Lung (tissue), 11 donors: ENCODE measurements at regions not wholly inside any gene's neighbourhood (a gene's known extent, or its start where the extent isn't known, plus 50 kb on each side); places are given as distances from the start of the nearest gene placed in this dataset.
"Not testable (repeated sequence)": the region's sequence is repeated elsewhere in the genome, so short reads cannot be mapped to it uniquely, and the experiment has no call there.

Source experiments
- ATAC-seq: fragments of 200-7000 bp; cut with Tn5 transposase; one replicate; pipeline ENCODE4 v1.9.1; 2020; ENCODE audit warnings: moderate number of reproducible peaks; ENCODE audit not compliant: insufficient read depth, low FRiP score
- DNase-seq, 3 donors: peaks; one replicate each; pipeline ENCODE4 v3.0.0-alpha.2; 2013 to 2017
- H3K27ac ChIP-seq, 2 donors: one replicate each; pipeline ENCODE4 v1.5.1; 2013; ENCODE audit warnings: mild to moderate bottlenecking in 2 of 2, moderate library complexity in 2 of 2, control low read depth in 1 of 2, inconsistent platforms in 1 of 2, low read depth in 1 of 2, low read length in 1 of 2
- H3K27me3 ChIP-seq, 3 donors: one replicate each; pipeline ENCODE4 v1.5.1; 2013; ENCODE audit warnings: low read length in 2 of 3; ENCODE audit not compliant: control insufficient read depth in 3 of 3, insufficient read depth in 3 of 3
- H3K36me3 ChIP-seq, 4 donors: one replicate each; pipeline ENCODE4 v1.5.1; 2013; ENCODE audit warnings: low read length in 4 of 4, mild to moderate bottlenecking in 1 of 4, moderate library complexity in 1 of 4; ENCODE audit not compliant: control insufficient read depth in 4 of 4, insufficient read depth in 4 of 4
- H3K4me1 ChIP-seq, 5 donors: one replicate each; pipeline ENCODE4 v1.5.1; 2013; ENCODE audit warnings: low read length in 5 of 5, mild to moderate bottlenecking in 2 of 5, moderate library complexity in 1 of 5; ENCODE audit not compliant: control insufficient read depth in 5 of 5, insufficient read depth in 5 of 5
- H3K4me3 ChIP-seq: one replicate; pipeline ENCODE4 v1.5.1; 2013; ENCODE audit warnings: mild to moderate bottlenecking, control low read depth, moderate library complexity
- H3K9ac ChIP-seq, 2 donors: one replicate each; pipeline ENCODE4 v1.5.1; 2013; ENCODE audit warnings: low read length in 2 of 2, control low read depth in 1 of 2; ENCODE audit not compliant: insufficient read depth in 1 of 2
- H3K9me3 ChIP-seq, 4 donors: one replicate each; pipeline ENCODE4 v1.5.1; 2013; ENCODE audit warnings: low read length in 3 of 4, mild to moderate bottlenecking in 1 of 4, moderate library complexity in 1 of 4; ENCODE audit not compliant: control insufficient read depth in 4 of 4, insufficient read depth in 3 of 4
- WGBS, 2 donors: extraction: QIAGEN DNeasy Blood & Tissue Kit; methylation state at CpG; one replicate each; pipeline ENCODE4 v1.1.7; 2013; 5-methylcytosine and 5-hydroxymethylcytosine counted together
- TF ChIP-seq, protein P1 (sequence below): IDR thresholded peaks from 2 replicates; pipeline ENCODE4 v1.5.1; 2012; ENCODE audit warnings: mild to moderate bottlenecking; ENCODE audit errors: control extremely low read depth, extremely low read depth
- donor health status: control.
- donor health status: control.
- donor health status: Bipolar disorder and iron deficiency.
- donor health status: healthy.
- donor health status: DM: yes; HTN: yes; CAD: no.

GRCh38 chr6:97978855-97979271 is 695.8 kb upstream of the MMS22L start:
- no peaks in the 10 kb centered on the region for H3K4me1 ChIP-seq
- no peak for ATAC-seq

GRCh38 chr6:97979285-97979684 is 696.3 kb upstream of the MMS22L start:
- H3K36me3 ChIP-seq, ATAC-seq, H3K4me1 ChIP-seq, H3K4me3 ChIP-seq, H3K9ac ChIP-seq, DNase-seq, H3K9me3 ChIP-seq, H3K27me3 ChIP-seq, H3K27ac ChIP-seq: not testable (repeated sequence)
- WGBS, 2 donors, result 93 to 96% methylated on average over 16 of the region's 16 CpGs

More at GRCh38 chr6:97978855-97979271, 695.8 kb upstream of the MMS22L start:
- no peak overlapping the region for H3K4me3 ChIP-seq
- no peak overlapping the region for H3K27ac ChIP-seq
- no peaks in the 10 kb centered on the region for H3K36me3 ChIP-seq
- no peaks in the 10 kb centered on the region for H3K9me3 ChIP-seq
- DNase-seq, result no peak
- no peak overlapping the region for H3K9ac ChIP-seq
- WGBS, 2 donors, result 84% methylated on average over 15 of the region's 15 CpGs
- H3K27me3 ChIP-seq, result no peaks in the 10 kb centered on the region
- TF ChIP-seq, protein P1, sequence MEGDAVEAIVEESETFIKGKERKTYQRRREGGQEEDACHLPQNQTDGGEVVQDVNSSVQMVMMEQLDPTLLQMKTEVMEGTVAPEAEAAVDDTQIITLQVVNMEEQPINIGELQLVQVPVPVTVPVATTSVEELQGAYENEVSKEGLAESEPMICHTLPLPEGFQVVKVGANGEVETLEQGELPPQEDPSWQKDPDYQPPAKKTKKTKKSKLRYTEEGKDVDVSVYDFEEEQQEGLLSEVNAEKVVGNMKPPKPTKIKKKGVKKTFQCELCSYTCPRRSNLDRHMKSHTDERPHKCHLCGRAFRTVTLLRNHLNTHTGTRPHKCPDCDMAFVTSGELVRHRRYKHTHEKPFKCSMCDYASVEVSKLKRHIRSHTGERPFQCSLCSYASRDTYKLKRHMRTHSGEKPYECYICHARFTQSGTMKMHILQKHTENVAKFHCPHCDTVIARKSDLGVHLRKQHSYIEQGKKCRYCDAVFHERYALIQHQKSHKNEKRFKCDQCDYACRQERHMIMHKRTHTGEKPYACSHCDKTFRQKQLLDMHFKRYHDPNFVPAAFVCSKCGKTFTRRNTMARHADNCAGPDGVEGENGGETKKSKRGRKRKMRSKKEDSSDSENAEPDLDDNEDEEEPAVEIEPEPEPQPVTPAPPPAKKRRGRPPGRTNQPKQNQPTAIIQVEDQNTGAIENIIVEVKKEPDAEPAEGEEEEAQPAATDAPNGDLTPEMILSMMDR, result no peak

- no peak overlapping the region for H3K9ac ChIP-seq
- no peaks in the 10 kb centered on the region for H3K36me3 ChIP-seq
- ATAC-seq (no peak), DNase-seq (no peak)
- no peaks in the 10 kb centered on the region for H3K27me3 ChIP-seq
- H3K4me3 ChIP-seq, result no peak overlapping the region
- TF ChIP-seq, protein P1, result no peak
- no peak overlapping the region for H3K27ac ChIP-seq
- no peaks in the 10 kb centered on the region for H3K9me3 ChIP-seq
- 18 to 32% methylated on average over 1 of the region's 1 CpG for WGBS, 2 donors
- no peaks in the 10 kb centered on the region for H3K4me1 ChIP-seq
These were observed 706.4 kb upstream of the MMS22L start for GRCh38 chr6:97989451-97989850.

- TF ChIP-seq, protein P1, result no peak
- H3K9me3 ChIP-seq, result no peaks in the 10 kb centered on the region
- DNase-seq (no peak), ATAC-seq (no peak)
- no peak overlapping the region for H3K27ac ChIP-seq
- no peaks in the 10 kb centered on the region for H3K27me3 ChIP-seq
- no peak overlapping the region for H3K4me3 ChIP-seq
- H3K9ac ChIP-seq, result no peak overlapping the region
- no peaks in the 10 kb centered on the region for H3K36me3 ChIP-seq
- H3K4me1 ChIP-seq, result no peaks in the 10 kb centered on the region
These were observed 712.1 kb upstream of the MMS22L start for GRCh38 chr6:97995158-97995557.
